H9 (cell line): ENCODE measurements at regions not wholly inside any gene's neighbourhood (a gene's known extent, or its start where the extent isn't known, plus 50 kb on each side); places are given as distances from the start of the nearest gene placed in this dataset.
A peak's percentile ranks its signal among the peaks of the same experiment; 100 is the strongest.

ENCODE experiments used
- DNase-seq: peaks from one replicate; pipeline ENCODE4 v3.0.0-alpha.2; 2017
- H2AFZ ChIP-seq: one replicate; pipeline ENCODE4 v1.6.1; 2013; ENCODE audit warnings: mild to moderate bottlenecking, low read length, control low read depth, moderate library complexity
- H2AK5ac ChIP-seq: 2 replicates; pipeline ENCODE4 v1.6.1; 2013; ENCODE audit warnings: low read length, control low read depth, mixed read lengths; ENCODE audit not compliant: insufficient read length
- H2BK120ac ChIP-seq: one replicate; pipeline ENCODE4 v1.6.1; 2013; ENCODE audit warnings: low read depth, mild to moderate bottlenecking, low read length, control low read depth, inconsistent platforms; ENCODE audit not compliant: poor library complexity, severe bottlenecking
- H2BK12ac ChIP-seq: 2 replicates; pipeline ENCODE4 v1.6.1; 2013; ENCODE audit warnings: low read length, control low read depth, mixed read lengths, low read depth; ENCODE audit not compliant: insufficient read length
- H2BK15ac ChIP-seq: 2 replicates; pipeline ENCODE4 v1.6.1; 2013; ENCODE audit warnings: low read depth, low read length, control low read depth
- H2BK20ac ChIP-seq: one replicate; pipeline ENCODE4 v1.6.1; 2013; ENCODE audit warnings: low read depth, mild to moderate bottlenecking, low read length, control low read depth, inconsistent platforms; ENCODE audit not compliant: poor library complexity, severe bottlenecking
- H2BK5ac ChIP-seq: 2 replicates; pipeline ENCODE4 v1.6.1; 2013; ENCODE audit warnings: low read length, control low read depth, mixed read lengths; ENCODE audit not compliant: insufficient read length
- H3K14ac ChIP-seq: 2 replicates; pipeline ENCODE4 v1.6.1; 2013; ENCODE audit warnings: low read length, control low read depth; ENCODE audit not compliant: insufficient read depth
- H3K18ac ChIP-seq: 2 replicates; pipeline ENCODE4 v1.6.1; 2013; ENCODE audit warnings: low read depth, mild to moderate bottlenecking, mixed read lengths, low read length, control low read depth; ENCODE audit not compliant: insufficient read length
- H3K23ac ChIP-seq: 2 replicates; pipeline ENCODE4 v1.6.1; 2013; ENCODE audit warnings: low read length, control low read depth, mixed read lengths, low read depth; ENCODE audit not compliant: insufficient read length
- H3K23me2 ChIP-seq: 2 replicates; pipeline ENCODE4 v1.6.1; 2013; ENCODE audit warnings: low read depth, mild to moderate bottlenecking, mixed read lengths, low read length, control low read depth; ENCODE audit not compliant: insufficient read length, poor library complexity, severe bottlenecking
- H3K27ac ChIP-seq: 2 replicates; pipeline ENCODE4 v1.5.1; 2013; ENCODE audit warnings: low read length, control low read depth, mixed read lengths, low read depth; ENCODE audit not compliant: insufficient read length
- H3K27me3 ChIP-seq: 2 replicates; pipeline ENCODE4 v1.6.1; 2013; ENCODE audit warnings: low read length, control low read depth, inconsistent platforms; ENCODE audit not compliant: insufficient read depth
- H3K4ac ChIP-seq: 2 replicates; pipeline ENCODE4 v1.6.1; 2013; ENCODE audit warnings: low read depth, mild to moderate bottlenecking, control low read depth, inconsistent platforms, low read length, moderate library complexity
- H3K4me1 ChIP-seq: 2 replicates; pipeline ENCODE4 v1.6.1; 2013; ENCODE audit warnings: low read length, control low read depth, inconsistent platforms; ENCODE audit not compliant: insufficient read depth
- H3K4me2 ChIP-seq: 2 replicates; pipeline ENCODE4 v1.6.1; 2013; ENCODE audit warnings: low read length, control low read depth, mixed read lengths; ENCODE audit not compliant: insufficient read length, insufficient read depth
- H3K56ac ChIP-seq: 2 replicates; pipeline ENCODE4 v1.6.1; 2013; ENCODE audit warnings: low read depth, mild to moderate bottlenecking, mixed read lengths, low read length, control low read depth; ENCODE audit not compliant: insufficient read length
- H3K79me1 ChIP-seq: 2 replicates; pipeline ENCODE4 v1.6.1; 2013; ENCODE audit warnings: low read depth, mild to moderate bottlenecking, moderate library complexity, low read length, control low read depth, inconsistent platforms; ENCODE audit not compliant: insufficient read depth, poor library complexity, severe bottlenecking
- H3K79me2 ChIP-seq: 2 replicates; pipeline ENCODE4 v1.6.1; 2013; ENCODE audit warnings: low read length, control low read depth, inconsistent platforms; ENCODE audit not compliant: insufficient read depth
- H3K9ac ChIP-seq: 2 replicates; pipeline ENCODE4 v1.6.1; 2013; ENCODE audit warnings: low read length, control low read depth, mixed read lengths; ENCODE audit not compliant: insufficient read length; ENCODE audit errors: extremely low read depth
- H3K9me3 ChIP-seq: one replicate; pipeline ENCODE4 v1.6.1; 2013; ENCODE audit warnings: low read depth, low read length, inconsistent platforms; ENCODE audit not compliant: control insufficient read depth
- H3T11ph ChIP-seq: one replicate; pipeline ENCODE4 v1.6.1; 2013; ENCODE audit warnings: mild to moderate bottlenecking, low read length, control low read depth, inconsistent platforms
- H4K20me1 ChIP-seq: one replicate; pipeline ENCODE4 v1.6.1; 2013; ENCODE audit not compliant: control insufficient read depth, insufficient read length, insufficient read depth
- H4K5ac ChIP-seq: 2 replicates; pipeline ENCODE4 v1.6.1; 2013; ENCODE audit warnings: low read depth, mild to moderate bottlenecking, mixed read lengths, low read length, control low read depth; ENCODE audit not compliant: insufficient read length
- H4K8ac ChIP-seq: replicated peaks from 2 replicates; pipeline ENCODE4 v1.6.1; 2013; ENCODE audit warnings: low read length, control low read depth, mixed read lengths, low read depth; ENCODE audit not compliant: insufficient read length
- H4K91ac ChIP-seq: 2 replicates; pipeline ENCODE4 v1.6.1; 2013; ENCODE audit warnings: low read depth, mild to moderate bottlenecking, moderate library complexity, mixed read lengths, low read length, control low read depth; ENCODE audit not compliant: insufficient read length
- H3K27ac Mint-ChIP-seq, 3 experiments: 2 replicates in 2 of 3; 3 replicates in 1 of 3; pipeline ENCODE4 v1.8.0; 2020 to 2021; ENCODE audit warnings: mixed read lengths in 3 of 3, mild to moderate bottlenecking in 1 of 3, moderate library complexity in 1 of 3
- H3K27me3 Mint-ChIP-seq: 2 replicates; pipeline ENCODE4 v1.8.0; 2021; ENCODE audit warnings: low read depth, mild to moderate bottlenecking, moderate library complexity, mixed read lengths
- H3K36me3 Mint-ChIP-seq, 3 experiments: 2 replicates in 2 of 3; 3 replicates in 1 of 3; pipeline ENCODE4 v1.8.0; 2020 to 2021; ENCODE audit warnings: low read depth in 3 of 3, mixed read lengths in 3 of 3; ENCODE audit not compliant: insufficient read depth in 1 of 3
- H3K4me1 Mint-ChIP-seq, 2 experiments: 2 replicates each; pipeline ENCODE4 v1.8.0; 2020; ENCODE audit warnings: mixed read lengths in 2 of 2
- H3K4me3 Mint-ChIP-seq, 2 experiments: 2 replicates in 1 of 2; 3 replicates in 1 of 2; pipeline ENCODE4 v1.8.0; 2020 to 2021; ENCODE audit warnings: mild to moderate bottlenecking in 2 of 2, mixed read lengths in 2 of 2, moderate library complexity in 1 of 2
- H3K9me3 Mint-ChIP-seq, 2 experiments: 2 replicates in 1 of 2; 3 replicates in 1 of 2; pipeline ENCODE4 v1.8.0; 2020; ENCODE audit warnings: mild to moderate bottlenecking in 2 of 2, mixed read lengths in 2 of 2, moderate library complexity in 1 of 2
- WGBS: extraction: QIAGEN DNeasy Blood & Tissue Kit; methylation state at CpG from one replicate; pipeline ENCODE4 v1.1.7; 2013; ENCODE audit warnings: missing lambda C conversion rate, low lambda C conversion rate, mixed read lengths; ENCODE audit not compliant: insufficient read length; ENCODE audit errors: extremely low coverage; 5-methylcytosine and 5-hydroxymethylcytosine counted together
- TF ChIP-seq, protein P1 (sequence below): fragments of 200-600 bp; sonication (generic); conservative IDR thresholded peaks from 3 replicates; pipeline ENCODE4 v1.8.0; 2021; ENCODE audit warnings: antibody characterized with exemption, mild to moderate bottlenecking

GRCh38 chr3:102301155-102301880, 133.5 kb upstream of the ZPLD1 start:
- Histone ChIP-seq H3K18ac (no peak overlapping the region), H3T11ph (no peak overlapping the region), H2AK5ac (no peak overlapping the region), H3K9ac (no peak overlapping the region), H4K5ac (no peak overlapping the region), H3K27me3 (no peaks in the 10 kb centered on the region), H3K23ac (no peak overlapping the region), H2BK120ac (no peak overlapping the region), H4K8ac (no peak overlapping the region), H3K4me1 (no peaks in the 10 kb centered on the region), H3K79me2 (no peaks in the 10 kb centered on the region), H3K9me3 (no peaks in the 10 kb centered on the region), H3K4ac (no peak overlapping the region), H3K79me1 (no peaks in the 10 kb centered on the region), H3K56ac (no peak overlapping the region), H3K4me2 (no peak overlapping the region), H3K27ac (no peak overlapping the region), H3K14ac (no peak overlapping the region), H4K91ac (no peak overlapping the region), H2BK5ac (no peak overlapping the region), H2BK15ac (no peak overlapping the region), H2BK20ac (no peak overlapping the region), H2AFZ (no peak overlapping the region), H3K23me2 (no peaks in the 10 kb centered on the region), H4K20me1 (no peaks in the 10 kb centered on the region), H2BK12ac (no peak overlapping the region)
- TF ChIP-seq, protein P1, sequence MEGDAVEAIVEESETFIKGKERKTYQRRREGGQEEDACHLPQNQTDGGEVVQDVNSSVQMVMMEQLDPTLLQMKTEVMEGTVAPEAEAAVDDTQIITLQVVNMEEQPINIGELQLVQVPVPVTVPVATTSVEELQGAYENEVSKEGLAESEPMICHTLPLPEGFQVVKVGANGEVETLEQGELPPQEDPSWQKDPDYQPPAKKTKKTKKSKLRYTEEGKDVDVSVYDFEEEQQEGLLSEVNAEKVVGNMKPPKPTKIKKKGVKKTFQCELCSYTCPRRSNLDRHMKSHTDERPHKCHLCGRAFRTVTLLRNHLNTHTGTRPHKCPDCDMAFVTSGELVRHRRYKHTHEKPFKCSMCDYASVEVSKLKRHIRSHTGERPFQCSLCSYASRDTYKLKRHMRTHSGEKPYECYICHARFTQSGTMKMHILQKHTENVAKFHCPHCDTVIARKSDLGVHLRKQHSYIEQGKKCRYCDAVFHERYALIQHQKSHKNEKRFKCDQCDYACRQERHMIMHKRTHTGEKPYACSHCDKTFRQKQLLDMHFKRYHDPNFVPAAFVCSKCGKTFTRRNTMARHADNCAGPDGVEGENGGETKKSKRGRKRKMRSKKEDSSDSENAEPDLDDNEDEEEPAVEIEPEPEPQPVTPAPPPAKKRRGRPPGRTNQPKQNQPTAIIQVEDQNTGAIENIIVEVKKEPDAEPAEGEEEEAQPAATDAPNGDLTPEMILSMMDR: no peak
- Mint-ChIP-seq H3K4me3 (no peak overlapping the region), H3K36me3 (peaks cover 0 to 7% (median 0%) of the 10 kb centered on the region in 3 experiments; a peak in 1 of 7 replicates), H3K4me1 (peaks cover 11 to 12% of the 10 kb centered on the region in 2 experiments), H3K27ac (peak overlapping the region in 1 of 3 experiments; percentile 11; a peak in 2 of 7 replicates), H3K27me3 (no peaks in the 10 kb centered on the region), H3K9me3 (peaks cover 2 to 3% of the 10 kb centered on the region in 2 experiments; a peak in 2 of 5 replicates)
- WGBS: no CpG with 5 or more reads among the region's 4 CpGs
- no peak for DNase-seq
